Vagina (tissue), 2 donors: ENCODE measurements at regions not wholly inside any gene's neighbourhood (a gene's known extent, or its start where the extent isn't known, plus 50 kb on each side); places are given as distances from the start of the nearest gene placed in this dataset.

Experiments used
- DNase-seq, 2 donors: peaks; one replicate each; pipeline ENCODE4 v3.0.0-alpha.2; 2017; ENCODE audit errors: extremely low spot score in 2 of 2
- H3K27ac ChIP-seq: fragments of 200-600 bp; sonication (generic); one replicate; pipeline ENCODE4 v1.5.1; 2019
- H3K27me3 ChIP-seq: fragments of 200-600 bp; sonication (generic); one replicate; pipeline ENCODE4 v1.5.1; 2019
- H3K36me3 ChIP-seq, 2 donors: fragments of 200-600 bp; sonication (generic); one replicate each; pipeline ENCODE4 v1.5.1; 2017 to 2019
- H3K4me1 ChIP-seq: fragments of 200-600 bp; sonication (generic); one replicate; pipeline ENCODE4 v1.5.1; 2019
- H3K4me3 ChIP-seq, 2 donors: fragments of 200-600 bp; sonication (generic); 1 replicate in 1 of 2; 2 replicates in 1 of 2; pipeline ENCODE4 v1.5.1; 2016 to 2019
- H3K9me3 ChIP-seq: fragments of 200-600 bp; sonication (generic); one replicate; pipeline ENCODE4 v1.5.1; 2019
- POLR2A ChIP-seq, 2 donors: fragments of 450-650 bp; IDR thresholded peaks; one replicate each; pipeline ENCODE4 v1.6.1; 2017; ENCODE audit warnings: antibody characterized with exemption in 2 of 2, mild to moderate bottlenecking in 2 of 2, moderate library complexity in 2 of 2
- POLR2AphosphoS5 ChIP-seq, 2 donors: sonication (generic); formaldehyde crosslinking; IDR thresholded peaks; one replicate each; pipeline ENCODE4 v1.9.0; 2017; ENCODE audit warnings: antibody characterized with exemption in 2 of 2, mild to moderate bottlenecking in 2 of 2, low read depth in 1 of 2; ENCODE audit not compliant: insufficient read depth in 1 of 2
- intact Hi-C: fragments of 100-400 bp; cut with DNase I; formaldehyde crosslinking; loops from one replicate; pipeline ENCODE4 v1.15.1; 2023
- TF ChIP-seq, protein P1 (sequence below), 3 experiments: fragments of 450-650 bp in 2 of 3; fragments of 200-600 bp in 1 of 3; sonication (generic) in 1 of 3; IDR thresholded peaks; one replicate each; pipeline ENCODE4 v1.5.1; 2017 to 2019; ENCODE audit warnings: antibody characterized with exemption in 3 of 3, mild to moderate bottlenecking in 2 of 3, moderate library complexity in 2 of 3

DNA sequence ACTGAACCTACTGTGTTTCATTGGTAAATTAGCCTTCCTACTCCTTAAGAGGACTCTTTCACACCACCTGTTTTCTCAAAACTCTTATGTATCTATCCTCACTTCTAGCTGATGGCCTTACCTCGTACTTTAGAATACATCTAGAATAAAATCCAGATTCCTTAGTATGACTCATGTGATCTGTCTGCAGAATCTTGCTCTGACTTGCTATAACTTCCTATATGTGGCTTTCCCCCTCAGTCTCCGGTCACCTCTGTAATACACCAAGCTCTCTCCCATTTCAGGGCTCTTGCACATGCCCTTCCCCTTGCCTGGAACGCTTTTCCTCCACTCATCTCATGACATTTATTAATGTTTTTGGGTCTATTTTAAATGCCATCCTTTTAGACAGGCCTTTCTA lies 95.6 kb upstream of the LHCGR start:
- Histone ChIP-seq H3K4me3 (no peak overlapping the region), H3K4me1 (no peaks in the 10 kb centered on the region), H3K27ac (no peak overlapping the region), H3K27me3 (no peaks in the 10 kb centered on the region), H3K36me3 (no peaks in the 10 kb centered on the region), H3K9me3 (no peaks in the 10 kb centered on the region)
- intact Hi-C loops: no loop called here
- no peak for DNase-seq
- TF ChIP-seq POLR2A (IDR thresholded peaks at IDR 0.05) (no peak), POLR2AphosphoS5 (IDR thresholded peaks at IDR 0.05; ENCODE audit: insufficient read depth in 1 of 2, low read depth in 1 of 2) (no peak)
- TF ChIP-seq, protein P1, sequence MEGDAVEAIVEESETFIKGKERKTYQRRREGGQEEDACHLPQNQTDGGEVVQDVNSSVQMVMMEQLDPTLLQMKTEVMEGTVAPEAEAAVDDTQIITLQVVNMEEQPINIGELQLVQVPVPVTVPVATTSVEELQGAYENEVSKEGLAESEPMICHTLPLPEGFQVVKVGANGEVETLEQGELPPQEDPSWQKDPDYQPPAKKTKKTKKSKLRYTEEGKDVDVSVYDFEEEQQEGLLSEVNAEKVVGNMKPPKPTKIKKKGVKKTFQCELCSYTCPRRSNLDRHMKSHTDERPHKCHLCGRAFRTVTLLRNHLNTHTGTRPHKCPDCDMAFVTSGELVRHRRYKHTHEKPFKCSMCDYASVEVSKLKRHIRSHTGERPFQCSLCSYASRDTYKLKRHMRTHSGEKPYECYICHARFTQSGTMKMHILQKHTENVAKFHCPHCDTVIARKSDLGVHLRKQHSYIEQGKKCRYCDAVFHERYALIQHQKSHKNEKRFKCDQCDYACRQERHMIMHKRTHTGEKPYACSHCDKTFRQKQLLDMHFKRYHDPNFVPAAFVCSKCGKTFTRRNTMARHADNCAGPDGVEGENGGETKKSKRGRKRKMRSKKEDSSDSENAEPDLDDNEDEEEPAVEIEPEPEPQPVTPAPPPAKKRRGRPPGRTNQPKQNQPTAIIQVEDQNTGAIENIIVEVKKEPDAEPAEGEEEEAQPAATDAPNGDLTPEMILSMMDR (IDR thresholded peaks at IDR 0.05): no peak

DNA sequence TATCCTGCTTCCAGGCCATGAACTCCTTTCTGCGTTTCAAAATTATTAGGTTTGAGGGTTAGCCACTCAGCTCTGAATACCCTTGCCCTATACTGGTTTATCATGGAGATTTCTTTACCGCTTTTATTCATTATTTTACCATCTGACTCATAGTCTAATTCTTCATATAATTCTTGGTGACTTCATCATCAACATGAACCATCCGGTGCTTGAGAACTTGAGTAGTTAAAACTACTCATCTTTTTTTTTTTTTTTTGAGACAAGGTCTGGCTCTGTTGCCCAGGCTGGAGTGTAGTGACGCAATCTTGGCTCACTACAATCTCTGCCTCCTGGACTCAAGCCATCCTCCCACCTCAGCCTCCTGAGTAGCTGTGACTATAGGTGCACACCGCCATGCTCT lies 94.2 kb upstream of the LHCGR start:
- Histone ChIP-seq H3K36me3 (no peaks in the 10 kb centered on the region), H3K4me1 (no peaks in the 10 kb centered on the region), H3K27ac (no peak overlapping the region), H3K9me3 (no peaks in the 10 kb centered on the region), H3K27me3 (no peaks in the 10 kb centered on the region), H3K4me3 (no peak overlapping the region)
- no peak for DNase-seq
- intact Hi-C loops: no loop called here
- no peak for TF ChIP-seq POLR2AphosphoS5 (IDR thresholded peaks at IDR 0.05; ENCODE audit: insufficient read depth in 1 of 2, low read depth in 1 of 2)
- TF ChIP-seq, protein P1 (IDR thresholded peaks at IDR 0.05): no peak
- no peak for TF ChIP-seq POLR2A (IDR thresholded peaks at IDR 0.05)

GRCh38 chr2:48845684-48846083 lies 90.2 kb upstream of the LHCGR start:
- DNase-seq: no peak
- Histone ChIP-seq H3K4me3 (no peak overlapping the region), H3K4me1 (no peaks in the 10 kb centered on the region), H3K27me3 (no peaks in the 10 kb centered on the region), H3K9me3 (no peaks in the 10 kb centered on the region), H3K27ac (no peak overlapping the region), H3K36me3 (no peaks in the 10 kb centered on the region)
- intact Hi-C loops: no loop called here
- TF ChIP-seq POLR2A (IDR thresholded peaks at IDR 0.05) (no peak), POLR2AphosphoS5 (IDR thresholded peaks at IDR 0.05; ENCODE audit: insufficient read depth in 1 of 2, low read depth in 1 of 2) (no peak)
- TF ChIP-seq, protein P1 (IDR thresholded peaks at IDR 0.05): no peak

DNA sequence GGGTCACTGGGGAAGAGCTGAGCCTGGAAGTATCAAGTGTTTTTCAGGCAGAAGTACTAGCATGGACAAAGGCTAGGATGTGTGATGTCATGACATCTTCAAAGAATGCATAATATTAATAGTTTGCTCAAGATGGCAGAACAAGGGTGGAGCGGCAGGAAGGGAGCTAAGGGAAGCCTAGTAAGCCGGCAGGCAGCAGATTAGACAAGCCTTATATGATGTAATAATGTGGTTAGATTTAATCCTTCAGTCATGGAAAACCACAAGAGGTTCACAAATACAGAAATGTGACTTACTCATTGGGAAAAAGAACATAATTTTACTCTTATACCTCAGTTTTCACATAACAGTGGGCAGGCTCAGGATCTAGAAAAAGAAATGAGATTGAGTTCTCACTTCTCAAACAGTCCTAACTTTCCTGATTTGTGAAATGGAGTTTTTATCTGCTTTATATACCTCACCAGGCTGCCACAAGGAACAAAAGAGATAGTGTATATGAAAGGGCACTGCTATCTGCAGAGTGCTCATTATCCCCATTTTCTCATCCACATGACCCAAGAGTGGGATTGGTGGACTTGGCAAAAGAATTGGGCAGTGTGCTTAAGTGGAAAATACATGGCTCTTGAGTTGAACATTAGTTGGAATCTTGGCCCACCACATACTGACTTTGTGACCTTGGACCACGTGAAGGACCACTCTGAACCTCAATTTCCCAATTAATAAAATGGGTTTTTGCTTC lies 89.1 kb upstream of the LHCGR start:
- no peaks in the 10 kb centered on the region for H3K27me3 ChIP-seq
- no peak overlapping the region for H3K27ac ChIP-seq
- H3K9me3 ChIP-seq: no peaks in the 10 kb centered on the region
- no peaks in the 10 kb centered on the region for H3K4me1 ChIP-seq
- intact Hi-C loops: no loop called here
- no peaks in the 10 kb centered on the region for H3K36me3 ChIP-seq
- no peak for DNase-seq
- H3K4me3 ChIP-seq: no peak overlapping the region
- TF ChIP-seq POLR2A (IDR thresholded peaks at IDR 0.05): no peak
- TF ChIP-seq, protein P1 (IDR thresholded peaks at IDR 0.05): no peak
- no peak for TF ChIP-seq POLR2AphosphoS5 (IDR thresholded peaks at IDR 0.05; ENCODE audit: insufficient read depth in 1 of 2, low read depth in 1 of 2)

GRCh38 chr2:48841126-48841525 lies 85.6 kb upstream of the LHCGR start:
- no peaks in the 10 kb centered on the region for H3K36me3 ChIP-seq
- H3K4me3 ChIP-seq: no peak overlapping the region
- no peak overlapping the region for H3K27ac ChIP-seq
- no peaks in the 10 kb centered on the region for H3K9me3 ChIP-seq
- no peak for DNase-seq
- no peaks in the 10 kb centered on the region for H3K4me1 ChIP-seq
- intact Hi-C loops: no loop called here
- TF ChIP-seq POLR2AphosphoS5 (IDR thresholded peaks at IDR 0.05; ENCODE audit: insufficient read depth in 1 of 2, low read depth in 1 of 2) (no peak), POLR2A (IDR thresholded peaks at IDR 0.05) (no peak)
- TF ChIP-seq, protein P1 (IDR thresholded peaks at IDR 0.05): no peak
- H3K27me3 ChIP-seq: no peaks in the 10 kb centered on the region
